Mucosa of descending colon (tissue), 3 donors: ENCODE measurements at regions not wholly inside any gene's neighbourhood (a gene's known extent, or its start where the extent isn't known, plus 50 kb on each side); places are given as distances from the start of the nearest gene placed in this dataset.

Experiments
- ATAC-seq: fragments of 200-7000 bp; cut with Tn5 transposase; one replicate; pipeline ENCODE4 v1.9.1; 2020; ENCODE audit warnings: mild to moderate bottlenecking, moderate library complexity
- DNase-seq, 3 donors: peaks; one replicate each; pipeline ENCODE4 v3.0.0-alpha.2; 2020
- H3K36me3 ChIP-seq: fragments of 200-600 bp; one replicate; pipeline ENCODE4 v1.8.0; 2021; ENCODE audit warnings: low read depth, mild to moderate bottlenecking
- H3K4me1 ChIP-seq: fragments of 200-600 bp; one replicate; pipeline ENCODE4 v1.8.0; 2021; ENCODE audit warnings: low read depth, mild to moderate bottlenecking
- H3K4me3 ChIP-seq: fragments of 200-600 bp; one replicate; pipeline ENCODE4 v1.8.0; 2021; ENCODE audit warnings: mild to moderate bottlenecking
- H3K9me3 ChIP-seq: fragments of 200-600 bp; one replicate; pipeline ENCODE4 v1.8.0; 2021; ENCODE audit warnings: mild to moderate bottlenecking
- CTCF ChIP-seq: fragments of 200-600 bp; IDR thresholded peaks from one replicate; pipeline ENCODE4 v1.8.0; 2022; ENCODE audit warnings: antibody characterized with exemption, mild to moderate bottlenecking
- intact Hi-C, 2 donors: fragments of 100-400 bp; cut with DNase I in 1 of 2; cut with micrococcal nuclease in 1 of 2; formaldehyde crosslinking; loops; one replicate each; pipeline versions ENCODE4 v1.11.0 to v1.11.1; 2022; cut with DNase I, micrococcal nuclease
- donor health status: DM: no; HTN: no; CAD: no; lungs with moderate emphysema.
- donor health status: DM: no; HTN: no; CAD: no.
- donor health status: DM: no; HTN: yes; CAD: no.

DNA sequence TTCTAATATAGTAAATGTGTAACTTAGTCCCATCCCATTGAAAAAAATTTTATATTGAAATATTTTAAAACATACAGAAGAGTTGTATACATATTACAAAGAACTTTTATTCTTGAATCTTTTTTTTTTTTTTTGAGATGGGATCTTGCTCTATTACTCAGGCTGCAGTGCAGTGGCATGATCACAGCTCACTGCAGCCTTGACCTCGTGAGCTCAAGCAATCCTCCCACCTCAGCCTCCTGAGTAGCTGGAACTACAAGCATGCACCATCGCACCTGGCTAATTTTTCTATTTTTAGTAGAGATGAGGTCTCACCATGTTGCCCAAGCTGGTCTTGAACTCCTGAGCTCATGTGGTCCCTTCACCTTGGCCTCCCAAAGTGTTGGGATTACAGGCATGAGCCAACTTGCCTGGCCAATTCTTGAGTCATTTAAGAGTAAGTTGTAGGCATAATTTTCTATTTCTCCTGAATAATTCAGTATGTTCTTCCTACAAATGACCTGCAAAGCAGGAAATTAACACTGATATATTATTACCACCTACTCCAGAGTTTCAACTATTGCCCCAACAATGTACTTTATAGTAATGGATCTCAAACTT is 153.0 kb upstream of the BMP4 start:
- intact Hi-C loops = no loop called here
- ATAC-seq = no peak
- Histone ChIP-seq H3K36me3 (no peaks in the 10 kb centered on the region), H3K4me1 (no peaks in the 10 kb centered on the region), H3K9me3 (no peaks in the 10 kb centered on the region), H3K4me3 (no peak overlapping the region)
- no peak for DNase-seq
- TF ChIP-seq CTCF = no peak

DNA sequence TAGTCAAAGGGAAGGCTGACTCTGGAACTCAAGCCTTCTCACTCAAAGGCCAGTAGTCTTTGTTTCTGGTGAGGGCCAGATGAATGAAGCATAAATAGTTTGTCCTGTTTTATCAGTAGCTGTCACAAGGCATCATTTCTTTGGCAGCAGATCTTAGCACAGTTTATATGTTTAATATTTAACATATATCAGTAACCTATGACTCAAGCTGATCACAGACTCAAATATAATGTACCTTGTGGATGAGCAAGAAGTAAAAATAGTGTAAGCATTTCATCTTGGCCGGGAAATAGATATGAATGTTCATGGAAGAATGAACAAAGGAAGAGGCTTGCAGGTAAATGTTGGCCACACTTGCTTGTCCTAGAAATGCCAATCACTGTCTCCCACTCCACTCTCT is 158.3 kb upstream of the BMP4 start:
- Histone ChIP-seq H3K4me1 (no peaks in the 10 kb centered on the region), H3K36me3 (no peaks in the 10 kb centered on the region), H3K9me3 (no peaks in the 10 kb centered on the region), H3K4me3 (no peak overlapping the region)
- ATAC-seq = no peak
- no peak for DNase-seq
- no peak for TF ChIP-seq CTCF
- intact Hi-C loops = no loop called here

DNA sequence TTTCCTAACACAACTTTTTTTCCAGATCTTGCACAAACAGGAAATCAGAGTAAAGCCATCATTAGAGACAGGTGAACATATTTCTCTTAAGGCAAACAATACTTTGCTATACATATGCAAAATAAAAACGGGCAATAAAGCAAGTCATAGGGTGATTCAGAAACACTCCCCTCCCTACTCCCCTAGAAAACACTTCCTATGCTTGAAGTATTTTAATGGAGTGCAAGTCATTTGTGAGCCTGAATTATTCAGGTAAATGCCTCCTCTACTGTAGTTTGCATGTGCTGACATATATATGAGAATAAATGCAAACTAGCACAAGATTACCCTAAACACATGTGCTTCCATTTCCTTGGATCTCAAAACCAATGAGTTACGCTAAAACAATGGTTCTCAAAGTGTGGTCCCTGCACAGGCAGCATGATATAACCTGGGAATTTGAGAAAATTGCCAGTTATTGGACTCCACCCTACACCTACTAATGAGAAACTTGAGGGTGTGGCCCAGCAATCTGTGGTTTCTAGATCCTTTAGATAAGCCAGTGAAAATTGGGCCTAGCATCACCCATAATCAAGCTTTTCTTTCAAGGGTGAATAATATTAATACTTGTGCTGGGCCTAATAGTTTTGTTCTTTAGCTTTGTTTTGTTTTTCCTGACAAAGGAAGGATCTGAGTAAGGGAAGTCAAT is 159.7 kb upstream of the BMP4 start:
- no peak overlapping the region for H3K4me3 ChIP-seq
- H3K4me1 ChIP-seq = no peaks in the 10 kb centered on the region
- H3K36me3 ChIP-seq = no peaks in the 10 kb centered on the region
- ATAC-seq (no peak), DNase-seq (no peak)
- intact Hi-C loops = no loop called here
- no peak for TF ChIP-seq CTCF
- H3K9me3 ChIP-seq = no peaks in the 10 kb centered on the region

DNA sequence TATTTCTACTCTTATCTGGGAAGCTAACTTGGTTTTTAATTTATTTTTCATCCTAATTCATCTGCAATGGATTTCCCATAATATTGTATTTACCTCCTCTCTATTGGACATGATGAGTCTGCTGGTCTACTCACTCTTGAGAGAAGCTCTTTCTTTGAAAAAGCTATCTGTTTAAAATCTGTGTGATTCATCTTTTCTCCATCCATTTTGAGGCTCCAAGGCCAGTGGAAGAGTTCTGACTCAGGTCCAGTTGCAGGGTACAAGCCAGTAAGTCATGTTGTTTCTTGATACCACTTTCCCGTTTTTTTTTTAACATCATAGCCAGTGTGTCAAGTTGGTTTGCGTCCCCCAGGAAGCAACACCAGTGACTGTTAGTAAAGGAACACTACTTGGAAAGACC is 160.3 kb upstream of the BMP4 start:
- intact Hi-C loops = no loop called here

DNA sequence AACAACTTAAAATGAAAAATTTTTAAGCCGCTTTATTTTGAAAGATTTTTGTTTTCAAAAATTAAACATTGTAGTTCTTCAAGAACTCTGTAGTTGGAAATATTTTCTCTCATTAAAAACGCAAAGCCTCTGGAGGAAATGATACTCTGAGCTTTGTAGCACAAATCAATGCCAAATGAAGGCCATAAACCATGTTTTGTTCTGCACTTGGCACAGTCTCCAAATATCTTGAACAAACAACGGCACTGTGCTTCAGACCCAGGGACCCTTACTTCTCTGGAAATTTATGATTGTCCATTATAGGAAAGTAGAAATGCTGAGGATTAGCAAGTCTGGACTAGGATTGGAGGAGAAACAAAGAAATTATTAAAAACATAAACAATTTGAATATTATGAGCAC is 160.8 kb upstream of the BMP4 start:
- Histone ChIP-seq H3K4me1 (no peaks in the 10 kb centered on the region), H3K4me3 (no peak overlapping the region), H3K9me3 (no peaks in the 10 kb centered on the region), H3K36me3 (no peaks in the 10 kb centered on the region)
- ATAC-seq = no peak
- no peak for TF ChIP-seq CTCF
- DNase-seq = no peak
- intact Hi-C loops = no loop called here

More for the DNA sequence above, 160.3 kb upstream of the BMP4 start:
- Histone ChIP-seq H3K4me3 (no peak overlapping the region), H3K9me3 (no peaks in the 10 kb centered on the region), H3K4me1 (no peaks in the 10 kb centered on the region), H3K36me3 (no peaks in the 10 kb centered on the region)
- no peak for TF ChIP-seq CTCF
- ATAC-seq (no peak), DNase-seq (no peak)
